HepG2 (cell line): ENCODE measurements at regions not wholly inside any gene's neighbourhood (a gene's known extent, or its start where the extent isn't known, plus 50 kb on each side); places are given as distances from the start of the nearest gene placed in this dataset.

Experiments
- EP300 ChIP-seq, 3 experiments: sonication (generic) in 1 of 3; formaldehyde crosslinking in 1 of 3; IDR thresholded peaks; 2 replicates each; pipeline versions ENCODE4 v1.5.1 to v1.6.1; 2011 to 2020; ENCODE audit warnings: low read depth in 2 of 3, low read length in 2 of 3, borderline replicate concordance in 1 of 3, improper control_type of control experiment in 1 of 3, mild to moderate bottlenecking in 1 of 3, missing genetic modification reagents in 1 of 3, moderate library complexity in 1 of 3
- ZNF549 ChIP-seq: sonication (generic); formaldehyde crosslinking; IDR thresholded peaks from 2 replicates; pipeline ENCODE4 v1.5.0; 2020; ENCODE audit warnings: missing genetic modification reagents

GRCh38 chr12:28782812-28783211, 366.3 kb upstream of the FAR2 start:
- TF ChIP-seq ZNF549 (no peak), EP300 (IDR thresholded peaks at IDR 0.05; ENCODE audit: low read depth in 2 of 2, low read length in 2 of 2) (no peak), EP300 (CRISPR knock-in tag; IDR thresholded peaks at IDR 0.05; ENCODE audit: borderline replicate concordance) (no peak)
